NCI-H2081 (cell line): ENCODE measurements at regions not wholly inside any gene's neighbourhood (a gene's known extent, or its start where the extent isn't known, plus 50 kb on each side); places are given as distances from the start of the nearest gene placed in this dataset.

Experiments used
- DNase-seq, 2 experiments: peaks; one replicate each; lab custom pipeline; 2025; lab: John Stamatoyannopoulos, UW

- DNase-seq: no peak
Measured at GRCh38 chr14:76974365-76974764, 54.1 kb downstream of the IRF2BPL start.

- DNase-seq: no peak
Measured at GRCh38 chr14:76971549-76971948, 57.0 kb downstream of the IRF2BPL start.

GRCh38 chr14:76968621-76969063 is 59.9 kb downstream of the IRF2BPL start:
- DNase-seq: peak; percentile 32 to 81

GRCh38 chr14:76967788-76968187 is 60.7 kb downstream of the IRF2BPL start:
- no peak for DNase-seq

- no peak for DNase-seq
Measured at GRCh38 chr14:76965232-76965631, 63.3 kb downstream of the IRF2BPL start.

GRCh38 chr14:76964695-76965094 is 63.8 kb downstream of the IRF2BPL start:
- DNase-seq: no peak

- no peak for DNase-seq
Measured at GRCh38 chr14:76963372-76963771, 65.1 kb downstream of the IRF2BPL start.

- DNase-seq: no peak
Measured at GRCh38 chr14:76962303-76962660, 66.2 kb downstream of the IRF2BPL start.

GRCh38 chr14:76961631-76962302 is 66.7 kb downstream of the IRF2BPL start:
- DNase-seq: peak; percentile 33 to 50

- no peak for DNase-seq
Measured at GRCh38 chr14:76958980-76959710, 69.4 kb downstream of the IRF2BPL start.

GRCh38 chr14:76958020-76958979 is 70.2 kb downstream of the IRF2BPL start:
- DNase-seq: no peak

- DNase-seq: peak in 1 of 2 experiments; percentile 30
Measured at GRCh38 chr14:76957224-76957891, 71.2 kb downstream of the IRF2BPL start.

GRCh38 chr14:76956316-76957090 is 72.0 kb downstream of the IRF2BPL start:
- DNase-seq: peak; percentile 93 to 95

- DNase-seq: peak; percentile 75 to 81
Measured at GRCh38 chr14:76955575-76956315, 72.8 kb downstream of the IRF2BPL start.

GRCh38 chr14:76954394-76955190 is 73.9 kb downstream of the IRF2BPL start:
- no peak for DNase-seq

- no peak for DNase-seq
Measured at GRCh38 chr14:76953311-76953945, 75.1 kb downstream of the IRF2BPL start.

GRCh38 chr14:76951166-76951565 is 77.3 kb downstream of the IRF2BPL start:
- DNase-seq: no peak

GRCh38 chr14:76950055-76951020 is 78.2 kb downstream of the IRF2BPL start:
- DNase-seq: no peak
